AG08395 (cell line): ENCODE measurements at regions not wholly inside any gene's neighbourhood (a gene's known extent, or its start where the extent isn't known, plus 50 kb on each side); places are given as distances from the start of the nearest gene placed in this dataset.
A peak's percentile ranks its signal among the peaks of the same experiment; 100 is the strongest.
"Not testable (repeated sequence)": the region's sequence is repeated elsewhere in the genome, so short reads cannot be mapped to it uniquely, and the experiment has no call there.

Source experiments
- DNase-seq: peaks from one replicate; pipeline ENCODE4 v3.0.0; 2012; ENCODE audit warnings: mixed read lengths, low spot score

DNA sequence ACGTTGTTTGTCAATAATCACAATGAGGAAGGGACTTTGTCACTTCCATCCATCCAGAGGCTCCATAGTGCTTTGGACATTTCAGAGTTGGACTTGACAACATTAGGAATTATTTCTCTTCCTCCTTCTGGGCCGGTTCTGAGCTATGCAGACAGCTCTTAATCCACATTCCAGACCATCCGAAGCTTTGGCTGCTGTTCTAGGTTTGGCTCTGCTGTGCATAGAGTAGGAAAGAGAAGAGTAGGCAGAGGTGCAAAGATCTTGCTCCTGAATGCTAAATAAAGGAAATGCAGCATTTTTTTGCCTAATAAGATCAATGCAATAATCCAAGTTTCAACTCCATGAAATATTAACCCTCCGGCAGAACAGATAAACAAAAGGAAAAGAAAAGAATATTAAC lies 216.3 kb upstream of the PRNP start:
- DNase-seq, result peak; percentile 21

DNA sequence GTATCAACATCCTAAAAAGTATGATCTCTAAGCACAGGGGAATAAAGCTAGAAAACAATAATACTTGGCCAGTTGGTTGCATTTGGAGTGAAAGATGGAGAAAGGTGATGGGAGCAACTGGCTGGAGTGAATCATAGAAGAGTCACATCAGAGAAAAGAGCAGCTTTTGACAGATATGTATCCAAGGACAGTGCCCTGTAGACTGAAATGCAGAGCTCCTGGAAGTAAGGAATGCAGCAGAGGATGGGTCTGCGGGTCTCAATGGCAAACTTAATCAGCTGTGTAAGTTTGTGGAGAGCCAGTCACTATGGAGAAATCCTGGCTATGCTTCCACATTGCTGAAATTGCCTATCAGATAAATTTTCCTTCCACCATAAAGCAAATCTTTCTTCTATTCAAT lies 218.1 kb upstream of the PRNP start:
- no peak for DNase-seq

GRCh38 chr20:4465855-4466545 lies 216.9 kb upstream of the ADRA1D start:
- DNase-seq, result no peak

- DNase-seq, result no peak
These were observed 216.1 kb upstream of the ADRA1D start for GRCh38 chr20:4465212-4465611.

DNA sequence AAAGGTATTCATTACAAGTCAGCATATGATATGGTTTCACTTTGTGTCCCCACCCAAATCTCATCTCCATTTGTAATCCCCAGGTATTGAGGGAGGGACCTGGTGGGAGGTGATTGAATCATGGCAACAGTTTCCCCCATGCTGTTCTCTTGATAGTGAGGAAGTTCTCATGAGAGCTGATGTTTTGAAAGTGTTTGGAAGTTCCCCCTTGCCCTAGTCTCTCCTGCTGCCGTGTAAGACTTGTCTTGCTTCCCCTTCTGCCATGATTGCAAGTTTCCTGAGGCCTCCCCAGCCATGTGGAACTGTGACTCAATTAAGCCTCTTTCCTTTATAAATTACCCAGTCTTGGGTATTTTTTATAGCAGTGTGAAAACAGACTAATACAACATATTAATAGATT lies 213.7 kb upstream of the ADRA1D start:
- DNase-seq, result not testable (repeated sequence)

- DNase-seq, result no peak
These were observed 210.0 kb upstream of the ADRA1D start for GRCh38 chr20:4459081-4459480.

- no peak for DNase-seq
These were observed 208.8 kb upstream of the ADRA1D start for GRCh38 chr20:4457566-4458543.

- no peak for DNase-seq
These were observed 206.9 kb upstream of the ADRA1D start for GRCh38 chr20:4455996-4456395.

GRCh38 chr20:4455301-4455701 lies 206.2 kb upstream of the ADRA1D start:
- no peak for DNase-seq

- no peak for DNase-seq
These were observed 205.0 kb upstream of the ADRA1D start for GRCh38 chr20:4454111-4454510.

DNA sequence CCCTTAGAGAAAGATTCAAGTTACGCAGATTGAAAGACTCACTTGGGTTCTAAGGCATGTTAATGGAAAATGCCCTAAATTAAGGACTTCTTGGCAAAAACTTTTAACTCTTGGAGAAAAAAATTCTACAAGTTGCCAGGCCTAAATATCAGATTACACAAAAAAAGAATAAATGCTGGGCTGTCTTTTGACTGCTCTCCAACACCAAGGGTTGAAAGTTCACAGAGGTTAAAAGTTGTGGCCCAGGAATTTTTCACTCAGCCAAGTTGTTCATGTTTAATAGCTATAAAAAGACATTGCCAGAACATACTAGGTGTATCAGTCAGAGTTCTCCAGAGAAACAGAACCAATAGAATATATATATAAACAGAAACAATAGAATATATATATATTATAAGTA lies 204.3 kb upstream of the ADRA1D start:
- DNase-seq, result no peak

DNA sequence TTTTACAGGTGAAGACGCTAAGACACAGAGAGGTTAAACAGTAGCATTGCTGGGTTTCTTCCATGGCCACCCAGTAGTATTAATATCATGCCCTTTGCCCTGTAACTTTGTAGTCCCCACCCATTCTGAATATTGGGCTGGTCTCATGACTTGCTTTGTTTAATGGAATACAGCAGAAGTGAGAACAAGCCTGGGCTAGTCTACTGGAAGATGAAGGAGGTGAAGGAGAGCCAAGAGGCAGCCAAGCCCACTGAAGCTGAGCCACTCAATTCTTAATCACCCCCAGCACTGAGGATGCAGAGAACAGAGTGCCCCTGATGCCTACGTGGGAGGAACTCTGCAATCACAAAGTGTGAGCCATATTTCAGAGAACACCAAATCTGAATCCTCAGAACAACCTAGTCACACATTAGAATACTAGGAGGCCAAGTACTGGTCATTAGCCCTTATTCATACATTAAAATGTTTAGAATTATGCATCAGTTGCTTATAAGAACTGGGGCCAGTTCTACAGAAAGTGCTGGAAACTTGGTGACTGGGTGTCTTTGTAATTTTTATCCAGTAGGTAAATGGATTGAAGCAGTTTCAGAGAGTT lies 202.5 kb upstream of the ADRA1D start:
- DNase-seq, result no peak

DNA sequence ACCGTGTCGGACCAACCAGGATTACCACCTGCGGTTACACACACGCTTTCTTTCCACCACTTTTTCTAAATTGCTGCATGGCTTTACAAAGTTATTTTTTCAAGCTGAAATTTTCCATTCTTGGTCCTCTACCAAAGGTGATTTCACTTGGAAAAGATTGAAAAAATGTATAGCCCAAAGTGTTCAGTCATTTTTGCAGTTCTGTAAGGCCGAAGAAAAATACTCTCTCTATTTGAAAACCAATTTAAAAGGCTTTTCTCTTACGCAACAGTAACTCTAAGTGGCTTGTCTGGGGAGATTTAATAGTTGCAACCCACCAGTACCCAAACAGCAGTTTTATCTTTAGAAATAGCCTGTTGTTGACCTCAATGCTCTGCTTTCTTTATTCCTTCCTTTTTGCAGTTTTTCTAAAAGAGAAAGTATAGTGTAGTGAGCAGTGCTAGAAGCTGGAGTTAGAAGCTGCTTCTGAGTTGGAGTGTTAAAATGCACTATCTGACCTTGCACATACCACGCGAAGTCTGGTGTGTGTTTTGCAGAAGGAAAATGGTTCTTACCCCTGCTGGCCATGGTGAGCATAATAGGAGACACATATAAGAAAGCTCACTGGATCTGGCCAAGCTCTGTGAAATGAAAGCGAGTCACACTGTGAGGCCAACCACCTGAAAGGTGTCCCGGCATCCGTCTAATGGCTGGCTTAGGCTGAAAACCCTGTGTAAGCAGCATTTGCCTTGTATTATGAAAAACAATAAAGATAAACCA lies 201.0 kb upstream of the ADRA1D start:
- DNase-seq, result no peak

GRCh38 chr20:4445784-4446183 lies 196.7 kb upstream of the ADRA1D start:
- peak; percentile 61 for DNase-seq

DNA sequence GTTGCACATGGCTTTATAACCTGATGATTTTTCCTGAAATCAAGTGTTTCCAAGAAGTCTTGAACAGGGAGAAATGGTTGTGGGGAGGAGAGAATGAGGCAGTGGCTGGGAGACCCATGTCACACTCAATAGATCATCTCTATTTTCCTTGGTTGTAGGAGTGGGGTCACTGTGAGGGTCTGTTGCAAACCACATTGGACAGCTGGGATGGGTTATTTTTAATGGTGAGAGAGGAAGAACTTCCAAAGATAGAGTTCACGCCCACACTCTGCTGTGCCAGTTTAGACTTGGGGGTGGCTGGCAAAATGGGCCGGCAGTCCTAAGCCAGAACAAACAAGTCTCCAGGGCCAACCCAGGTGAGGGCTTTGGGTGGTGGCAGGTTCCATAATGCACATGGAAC lies 196.2 kb upstream of the ADRA1D start:
- no peak for DNase-seq

DNA sequence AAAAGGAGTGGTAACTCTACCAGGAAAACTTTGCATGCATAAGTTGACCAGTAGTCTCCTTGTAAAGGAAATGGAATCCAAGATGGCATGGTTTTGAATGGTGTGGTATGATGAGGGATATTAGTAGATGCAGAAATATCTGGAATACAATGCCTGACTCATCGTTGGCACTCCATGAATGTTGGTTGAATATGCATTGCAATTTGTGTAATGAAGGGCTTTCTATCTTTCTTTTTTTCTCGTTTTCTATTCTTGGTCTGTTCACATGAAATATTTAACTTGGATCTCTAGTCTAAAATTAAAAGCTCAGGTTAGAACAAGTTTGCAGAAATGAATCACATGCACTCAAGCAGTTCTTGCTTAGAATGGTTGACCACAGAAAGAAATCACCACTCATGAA lies 195.3 kb upstream of the ADRA1D start:
- peak; percentile 73 for DNase-seq

DNA sequence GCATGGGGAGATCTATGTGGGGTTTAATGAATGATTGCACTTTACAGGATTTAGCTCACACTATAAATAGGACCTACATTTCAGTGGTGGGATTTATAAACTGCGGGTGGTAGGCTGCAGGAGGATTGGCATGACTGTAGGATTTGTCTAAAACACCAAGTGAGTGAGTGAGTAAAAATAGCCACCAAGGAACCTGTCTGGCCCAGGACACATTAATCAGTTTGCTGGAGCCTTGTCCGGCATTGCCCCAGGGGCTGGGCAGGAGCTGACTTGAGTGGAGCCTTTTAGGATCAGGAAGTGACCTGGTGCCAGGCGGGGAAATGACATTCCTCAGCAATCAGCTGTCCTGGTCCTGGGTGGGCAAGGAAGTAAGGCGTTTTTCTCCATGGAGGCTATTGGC lies 193.9 kb upstream of the ADRA1D start:
- no peak for DNase-seq

DNA sequence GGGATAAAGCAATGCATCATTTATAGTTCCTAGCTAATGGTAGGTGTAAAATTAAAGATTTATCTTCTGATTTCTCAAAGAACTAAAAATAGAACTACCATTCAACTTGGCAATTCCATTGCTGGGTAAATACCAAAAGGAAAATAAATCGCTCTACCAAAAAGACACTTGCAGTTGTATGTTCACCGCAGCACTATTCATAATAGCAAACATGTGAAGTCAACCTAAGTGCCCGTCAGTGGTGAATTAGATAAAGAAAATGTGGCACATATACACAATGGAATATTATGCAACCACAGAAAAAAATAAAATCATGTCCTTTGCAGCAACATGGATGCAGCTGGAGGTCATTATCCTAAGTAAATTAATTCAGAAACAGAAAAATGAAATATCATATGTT lies 192.8 kb upstream of the ADRA1D start:
- no peak for DNase-seq

- no peak for DNase-seq
These were observed 192.1 kb upstream of the ADRA1D start for GRCh38 chr20:4441191-4441590.

- peak; percentile 19 for DNase-seq
These were observed 190.4 kb upstream of the ADRA1D start for GRCh38 chr20:4439461-4439860.

DNA sequence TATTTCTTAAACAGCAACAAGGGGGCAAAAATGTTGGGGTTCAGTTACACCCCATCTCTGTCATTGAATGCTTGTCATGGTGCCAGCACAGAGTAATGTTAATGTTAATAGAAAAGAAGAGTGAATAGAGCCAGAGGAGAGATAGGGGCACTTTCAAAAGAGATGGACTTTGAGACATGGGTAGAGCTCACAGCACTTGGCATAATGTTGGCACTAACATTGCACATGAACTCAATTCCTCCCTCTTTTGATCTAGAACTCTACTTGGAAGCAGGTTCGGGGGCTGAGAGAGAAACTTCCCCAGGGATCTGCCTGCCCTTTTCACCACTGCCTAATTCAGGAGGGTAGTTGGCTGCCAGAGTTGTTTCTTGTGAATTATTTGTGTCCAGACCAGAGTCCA lies 188.0 kb upstream of the ADRA1D start:
- no peak for DNase-seq
